Hippocampal formation (tissue), 2 donors: ENCODE measurements at regions not wholly inside any gene's neighbourhood (a gene's known extent, or its start where the extent isn't known, plus 50 kb on each side); places are given as distances from the start of the nearest gene placed in this dataset.
"Not testable (repeated sequence)": the region's sequence is repeated elsewhere in the genome, so short reads cannot be mapped to it uniquely, and the experiment has no call there.

Experiments used
- DNase-seq, 2 donors: peaks; one replicate each; lab custom pipeline; 2025; lab: John Stamatoyannopoulos, UW

DNA sequence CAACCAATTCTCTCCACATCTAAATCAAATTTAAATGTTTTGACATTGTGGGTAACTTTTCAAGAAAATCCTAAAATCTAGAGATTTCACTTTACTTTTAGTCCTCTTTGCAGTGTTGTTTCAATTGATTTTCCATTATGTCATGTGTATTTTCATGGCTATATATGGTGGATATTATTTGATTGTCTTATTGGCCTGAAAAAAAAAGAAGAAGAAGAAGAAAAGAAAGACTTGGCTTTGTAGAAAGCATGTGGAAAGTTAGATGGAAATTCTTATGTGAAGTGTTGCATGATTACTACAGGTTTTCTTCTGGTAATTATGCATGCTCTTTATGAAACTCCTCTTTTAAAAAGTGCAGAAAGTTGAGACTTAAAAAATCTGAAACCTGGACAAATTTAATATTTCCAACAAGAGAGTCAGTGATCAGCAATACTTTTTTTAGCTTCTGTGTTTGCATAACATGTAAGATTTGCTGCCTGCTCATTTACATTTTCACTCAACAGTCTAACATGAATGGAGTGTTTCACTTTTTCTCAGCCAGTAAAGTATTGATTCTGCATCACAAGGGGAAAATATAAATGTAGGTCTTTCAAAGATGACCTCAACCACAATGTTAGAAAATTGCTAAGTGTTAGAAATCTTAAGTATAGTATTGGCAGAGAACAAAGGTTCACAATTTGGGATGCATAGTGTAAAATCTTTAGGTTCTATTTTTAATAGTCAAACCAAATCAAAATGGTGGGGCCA lies 438.7 kb downstream of the BCKDHB start:
- DNase-seq, result no peak

DNA sequence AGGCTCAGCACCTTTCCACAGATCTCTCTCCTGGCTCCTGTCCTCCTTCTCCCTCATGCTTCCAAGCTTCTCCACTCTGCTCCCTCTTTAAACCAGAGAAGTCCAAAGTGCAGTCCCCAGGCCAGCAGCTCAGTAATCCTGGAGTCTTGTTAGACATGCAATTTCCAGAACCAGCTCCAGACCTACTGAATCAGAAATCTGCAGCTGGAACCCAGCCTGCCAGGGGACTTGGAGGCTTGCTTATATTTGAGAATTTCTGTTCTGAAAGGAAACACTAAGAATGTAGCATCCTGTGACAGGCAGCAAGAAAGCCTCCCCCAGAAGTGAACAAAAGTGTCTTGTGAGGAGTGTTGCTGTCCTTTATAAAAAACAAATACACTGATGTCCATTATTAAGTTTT lies 438.1 kb downstream of the BCKDHB start:
- DNase-seq, result no peak

DNA sequence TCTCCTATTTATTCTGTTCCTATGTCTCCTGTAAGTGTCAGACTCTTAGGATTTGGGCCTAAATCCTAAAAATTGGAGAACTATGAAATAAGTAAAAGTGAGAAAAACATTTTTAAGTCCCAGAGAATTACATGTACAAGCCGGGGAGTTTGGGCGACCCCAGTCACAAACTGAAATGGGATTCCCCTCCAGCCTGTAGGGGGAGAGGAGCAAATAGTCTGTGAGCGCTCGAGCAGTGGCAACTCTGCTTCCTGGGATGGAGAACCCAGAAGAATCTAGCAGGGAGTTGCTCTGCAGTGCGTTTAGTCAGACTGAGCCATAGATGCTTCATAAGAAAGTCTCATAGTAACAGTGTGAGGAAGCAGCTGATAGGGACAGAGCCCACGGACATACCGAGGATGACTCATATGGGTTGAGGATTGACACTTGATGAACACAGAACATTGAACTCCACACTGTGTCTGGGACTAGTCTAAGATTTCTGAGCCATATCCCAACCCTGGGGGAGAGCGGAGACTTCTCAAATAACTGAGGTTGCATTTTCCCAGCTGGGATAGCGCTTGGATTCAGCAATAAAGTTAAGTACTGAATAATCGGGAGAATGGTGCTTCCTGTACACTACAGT lies 437.2 kb downstream of the BCKDHB start:
- no peak for DNase-seq

GRCh38 chr6:80543151-80543550 lies 436.7 kb downstream of the BCKDHB start:
- DNase-seq, result no peak

GRCh38 chr6:80541886-80542285 lies 435.4 kb downstream of the BCKDHB start:
- DNase-seq, result no peak

DNA sequence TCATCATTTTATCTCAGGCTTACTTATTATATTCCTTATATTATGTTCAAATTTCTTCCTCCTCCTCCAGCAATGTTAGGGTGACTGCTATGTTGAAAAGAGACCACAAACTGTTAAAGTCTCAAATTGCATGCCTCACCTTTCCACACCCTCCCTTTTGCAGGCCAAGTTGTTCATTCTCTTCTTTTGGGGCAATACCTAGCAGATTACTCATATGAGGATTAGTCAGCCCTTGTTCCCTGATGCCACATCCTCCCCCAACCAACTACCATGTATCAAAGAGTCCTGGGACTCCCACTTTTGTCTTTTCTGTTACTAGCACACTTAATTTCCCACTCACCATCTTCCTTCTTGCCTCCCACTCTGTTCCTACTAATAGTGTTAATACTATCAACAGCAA lies 434.7 kb downstream of the BCKDHB start:
- no peak for DNase-seq

- no peak for DNase-seq
Measured at GRCh38 chr6:80540700-80541099, 434.2 kb downstream of the BCKDHB start.

DNA sequence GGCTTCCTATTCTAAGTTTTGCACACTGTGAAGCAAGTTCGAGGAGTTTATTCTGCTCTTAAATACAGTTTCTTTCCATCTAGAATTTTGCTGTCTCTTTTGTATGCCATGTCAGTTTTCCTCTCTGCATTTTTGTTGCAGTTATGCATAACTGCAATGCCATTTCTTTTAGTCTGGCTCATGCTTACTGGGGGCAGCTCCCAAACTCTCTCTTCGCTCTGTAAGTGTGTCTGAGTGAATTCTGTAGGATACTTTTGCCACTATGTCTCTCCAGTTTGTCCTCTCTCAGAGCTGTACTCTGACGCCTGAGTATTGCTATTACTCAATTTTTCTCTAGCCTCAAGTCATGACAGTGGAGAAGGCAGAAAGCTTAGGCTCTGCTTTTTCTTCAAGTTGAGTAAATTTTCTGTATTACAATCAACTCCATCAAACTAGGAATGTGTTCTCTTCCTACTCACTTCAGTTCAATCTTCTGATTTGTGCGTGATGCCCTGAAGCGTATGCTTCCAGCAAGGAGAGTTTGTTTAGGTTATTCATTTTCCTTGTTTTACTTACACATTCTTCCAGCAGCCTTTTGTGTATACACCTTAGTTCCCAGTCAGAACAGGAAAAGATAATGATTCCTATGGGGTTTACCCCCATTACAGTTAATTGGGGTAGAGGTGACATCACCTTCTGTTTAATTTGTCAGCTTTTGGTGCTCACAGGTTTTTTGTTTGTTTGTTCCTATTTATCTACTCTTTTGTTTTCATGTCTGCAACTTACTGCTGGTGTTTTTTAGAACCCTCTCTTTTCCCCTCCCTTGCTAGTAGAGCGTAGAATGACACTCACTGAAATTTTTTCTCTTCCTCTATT lies 430.9 kb downstream of the BCKDHB start:
- DNase-seq, result no peak

GRCh38 chr6:80535914-80536565 lies 429.6 kb downstream of the BCKDHB start:
- DNase-seq, result no peak

- no peak for DNase-seq
Measured at GRCh38 chr6:80531681-80532619, 425.5 kb downstream of the BCKDHB start.

GRCh38 chr6:80530103-80530502 lies 423.6 kb downstream of the BCKDHB start:
- DNase-seq, result no peak

DNA sequence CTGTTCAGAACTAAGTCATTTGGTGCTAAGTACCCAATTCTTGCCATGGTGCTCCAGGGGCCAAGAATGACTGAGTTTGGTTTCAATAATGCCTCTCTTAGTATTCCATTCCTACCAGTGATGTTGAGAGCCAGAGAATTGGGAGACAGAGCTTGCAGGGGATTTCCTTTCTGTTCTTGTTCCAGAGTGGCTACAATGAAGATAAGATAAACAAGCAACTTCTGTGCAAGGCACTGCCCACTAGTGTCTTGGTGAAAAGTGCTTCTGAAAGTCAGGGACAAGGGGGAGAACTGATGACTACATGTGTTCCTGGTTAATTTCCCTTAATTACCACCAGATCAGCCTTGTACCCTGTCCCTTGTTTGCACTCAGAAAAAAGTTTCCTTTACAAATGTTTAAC lies 421.6 kb downstream of the BCKDHB start:
- no peak for DNase-seq

GRCh38 chr6:80527552-80528052 lies 421.1 kb downstream of the BCKDHB start:
- DNase-seq, result no peak

DNA sequence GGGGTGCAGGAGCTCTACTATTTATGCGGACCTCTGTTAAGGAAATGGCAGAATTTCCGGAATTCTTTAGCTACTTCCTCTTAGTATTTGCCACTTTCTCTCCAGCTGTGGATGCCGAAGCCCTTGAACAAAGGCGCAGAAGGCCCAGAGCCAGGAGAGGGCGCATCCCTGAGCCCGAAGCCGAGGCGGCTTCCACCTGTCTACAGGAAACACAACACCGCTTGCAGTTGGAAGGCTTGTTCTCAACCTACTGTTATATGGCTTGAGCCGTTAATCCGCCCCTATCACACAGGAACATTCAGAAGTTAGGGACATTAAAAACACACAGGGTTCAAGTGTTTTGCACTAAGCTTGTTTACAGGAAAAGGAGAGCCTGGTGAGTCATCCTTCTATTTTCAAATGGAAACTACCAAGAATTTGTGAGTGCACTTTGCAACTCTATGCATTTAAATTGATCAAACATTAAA lies 417.1 kb downstream of the BCKDHB start:
- no peak for DNase-seq

- no peak for DNase-seq
Measured at GRCh38 chr6:80523010-80523409, 416.5 kb downstream of the BCKDHB start.

DNA sequence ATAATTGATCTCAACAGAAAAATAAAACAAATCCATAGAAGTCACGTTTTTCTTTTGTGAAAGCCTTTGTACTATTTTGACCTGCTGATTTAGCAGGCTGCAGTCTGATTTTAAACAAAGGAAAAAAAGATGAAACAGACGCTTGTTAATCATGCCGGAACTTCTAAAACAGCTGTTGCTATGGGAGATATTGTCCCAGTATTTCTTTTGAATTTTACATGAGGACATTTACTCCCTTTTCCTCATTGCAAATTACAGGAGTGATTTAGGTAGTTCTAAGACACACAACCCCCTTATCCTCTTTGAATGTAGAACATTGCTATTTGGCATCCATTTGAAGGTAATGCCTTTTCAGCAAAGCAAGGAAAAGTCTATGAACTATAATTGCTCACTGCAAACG lies 416.1 kb downstream of the BCKDHB start:
- no peak for DNase-seq

GRCh38 chr6:80519811-80520594 lies 413.5 kb downstream of the BCKDHB start:
- DNase-seq, result no peak

- no peak for DNase-seq
Measured at GRCh38 chr6:80517525-80517924, 411.1 kb downstream of the BCKDHB start.

GRCh38 chr6:80510521-80510920 lies 404.1 kb downstream of the BCKDHB start:
- not testable (repeated sequence) for DNase-seq
